DLD1 (cell line): ENCODE measurements at regions not wholly inside any gene's neighbourhood (a gene's known extent, or its start where the extent isn't known, plus 50 kb on each side); places are given as distances from the start of the nearest gene placed in this dataset.

ENCODE experiments used
- in situ Hi-C: cut with HindIII; loops from 2 replicates; pipeline ENCODE4 v1.10.0; 2017; ENCODE audit warnings: low sequenced_read_pairs

GRCh38 chr18:34631093-34631966, 78.8 kb upstream of the DTNA start:
- in situ Hi-C loops: no loop called here

GRCh38 chr18:34632321-34632720, 77.8 kb upstream of the DTNA start:
- in situ Hi-C loops: no loop called here

GRCh38 chr18:34633368-34633767, 76.7 kb upstream of the DTNA start:
- in situ Hi-C loops: no loop called here

GRCh38 chr18:34637094-34637801, 72.8 kb upstream of the DTNA start:
- in situ Hi-C loops: no loop called here

- in situ Hi-C loops: no loop called here
Observed at GRCh38 chr18:34639687-34640086, 70.4 kb upstream of the DTNA start.

- in situ Hi-C loops: no loop called here
Observed at GRCh38 chr18:34640276-34640675, 69.8 kb upstream of the DTNA start.

GRCh38 chr18:34643989-34644388, 66.1 kb upstream of the DTNA start:
- in situ Hi-C loops: no loop called here

GRCh38 chr18:34647251-34647650, 62.8 kb upstream of the DTNA start:
- in situ Hi-C loops: no loop called here

GRCh38 chr18:34648269-34648985, 61.7 kb upstream of the DTNA start:
- in situ Hi-C loops: no loop called here

GRCh38 chr18:34649080-34649479, 61.0 kb upstream of the DTNA start:
- in situ Hi-C loops: no loop called here

- in situ Hi-C loops: no loop called here
Observed at GRCh38 chr18:34650121-34650545, 60.0 kb upstream of the DTNA start.

GRCh38 chr18:34651586-34652369, 58.3 kb upstream of the DTNA start:
- in situ Hi-C loops: no loop called here

GRCh38 chr18:34655131-34655530, 55.0 kb upstream of the DTNA start:
- in situ Hi-C loops: no loop called here

GRCh38 chr18:34657860-34658500, 52.1 kb upstream of the DTNA start:
- in situ Hi-C loops: no loop called here

GRCh38 chr18:34659579-34660517, 50.2 kb upstream of the DTNA start:
- in situ Hi-C loops: no loop called here
